Type B pancreatic cell (in vitro differentiated cells): ENCODE measurements at regions not wholly inside any gene's neighbourhood (a gene's known extent, or its start where the extent isn't known, plus 50 kb on each side); places are given as distances from the start of the nearest gene placed in this dataset.

Experiments
- DNase-seq: peaks from one replicate; pipeline ENCODE4 v3.0.0; 2021; ENCODE audit warnings: mixed read lengths; ENCODE audit not compliant: unreplicated experiment; ENCODE audit errors: extremely low spot score
- H3K27ac Mint-ChIP-seq: 2 replicates; pipeline ENCODE4 v1.8.0; 2021; ENCODE audit warnings: mild to moderate bottlenecking, mixed read lengths
- H3K27me3 Mint-ChIP-seq: 2 replicates; pipeline ENCODE4 v1.8.0; 2021; ENCODE audit warnings: mixed read lengths
- H3K36me3 Mint-ChIP-seq: 2 replicates; pipeline ENCODE4 v1.8.0; 2021; ENCODE audit warnings: mixed read lengths
- H3K4me1 Mint-ChIP-seq: one replicate; pipeline ENCODE4 v1.8.0; 2021; ENCODE audit warnings: mixed read lengths; ENCODE audit not compliant: unreplicated experiment
- H3K4me3 Mint-ChIP-seq: 2 replicates; pipeline ENCODE4 v1.8.0; 2021; ENCODE audit warnings: mild to moderate bottlenecking, mixed read lengths
- H3K9me3 Mint-ChIP-seq: 2 replicates; pipeline ENCODE4 v1.8.0; 2021; ENCODE audit warnings: mixed read lengths
- CTCF ChIP-seq: fragments of 200-600 bp; sonication (generic); conservative IDR thresholded peaks from 2 replicates; pipeline ENCODE4 v1.5.0; 2021; ENCODE audit warnings: antibody characterized with exemption, mild to moderate bottlenecking

- DNase-seq: no peak
- Mint-ChIP-seq H3K4me3 (no peak overlapping the region), H3K36me3 (no peaks in the 10 kb centered on the region), H3K27me3 (no peaks in the 10 kb centered on the region), H3K9me3 (no peaks in the 10 kb centered on the region), H3K4me1 (peaks cover 5% of the 10 kb centered on the region), H3K27ac (no peak overlapping the region)
- TF ChIP-seq CTCF: no peak
Measured at GRCh38 chr6:14905201-14905600, 340.7 kb upstream of the JARID2 start.

DNA sequence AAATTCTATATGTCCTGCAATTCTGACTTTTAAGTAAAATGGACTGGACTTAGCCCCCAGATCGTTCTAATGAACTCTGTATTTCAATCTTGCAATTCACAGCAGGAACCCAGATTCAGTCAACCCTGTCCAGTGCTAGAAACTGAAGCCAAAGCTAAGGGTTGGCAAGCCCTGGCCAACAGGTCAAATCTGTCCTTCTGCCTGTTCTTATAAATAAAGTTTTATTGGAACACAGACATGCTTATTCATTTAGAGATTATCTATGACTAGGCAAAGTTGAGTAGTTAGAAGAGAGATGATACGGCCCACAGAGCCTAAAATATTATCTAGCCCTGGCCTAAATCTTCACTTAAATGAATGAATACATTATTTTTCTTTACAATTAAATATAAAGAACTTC is 339.2 kb upstream of the JARID2 start:
- Mint-ChIP-seq H3K27me3 (peaks cover 4% of the 10 kb centered on the region), H3K4me1 (peaks cover 5% of the 10 kb centered on the region), H3K27ac (no peak overlapping the region), H3K36me3 (no peaks in the 10 kb centered on the region), H3K9me3 (no peaks in the 10 kb centered on the region), H3K4me3 (no peak overlapping the region)
- TF ChIP-seq CTCF: no peak
- DNase-seq: no peak

DNA sequence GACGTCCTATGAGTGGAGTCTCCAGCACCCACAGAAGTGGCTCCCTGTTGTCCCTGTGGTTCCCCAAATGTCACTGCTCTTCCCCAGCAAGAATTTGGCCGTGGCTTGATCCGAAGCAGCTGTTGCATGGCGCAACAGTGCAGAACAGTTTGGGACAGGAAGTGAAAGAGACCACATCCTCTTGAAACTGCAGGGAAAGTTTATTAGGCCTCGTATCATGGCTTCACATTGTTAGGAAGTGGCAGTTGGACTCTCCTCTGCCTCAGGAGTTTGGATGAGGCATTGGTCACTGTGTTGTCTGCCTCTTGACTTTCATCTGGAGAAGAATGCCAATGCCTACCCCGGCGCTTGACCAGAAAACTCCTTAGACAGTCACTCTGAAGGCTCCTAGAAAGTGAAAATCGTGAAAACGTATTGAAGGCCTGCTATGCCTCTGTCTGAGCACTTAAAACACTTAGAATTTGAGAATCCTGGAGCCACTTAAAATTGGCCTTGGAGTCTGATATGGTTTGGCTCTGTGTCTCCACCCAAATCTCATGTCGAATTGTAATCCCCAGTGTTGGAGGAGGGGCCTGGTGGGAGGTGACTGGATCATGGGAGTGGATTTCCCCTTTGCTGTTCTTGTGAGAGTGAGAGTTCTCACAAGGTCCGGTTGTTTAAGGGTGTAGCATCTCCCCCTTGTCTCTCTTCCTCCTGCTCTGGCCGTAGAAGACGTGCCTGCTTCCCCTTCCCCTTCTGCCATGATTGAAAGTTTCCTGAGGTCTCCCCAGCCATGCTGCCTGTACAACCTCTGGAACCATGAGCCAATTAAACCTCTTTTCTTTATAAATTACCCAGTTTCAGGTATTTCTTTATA is 334.9 kb upstream of the JARID2 start:
- no peak for DNase-seq
- TF ChIP-seq CTCF: no peak
- no peak overlapping the region for H3K27ac Mint-ChIP-seq
- H3K4me1 Mint-ChIP-seq: no peaks in the 10 kb centered on the region
- H3K36me3 Mint-ChIP-seq: no peaks in the 10 kb centered on the region
- H3K27me3 Mint-ChIP-seq: peaks cover 4% of the 10 kb centered on the region
- H3K9me3 Mint-ChIP-seq: peaks cover 4% of the 10 kb centered on the region
- no peak overlapping the region for H3K4me3 Mint-ChIP-seq

DNA sequence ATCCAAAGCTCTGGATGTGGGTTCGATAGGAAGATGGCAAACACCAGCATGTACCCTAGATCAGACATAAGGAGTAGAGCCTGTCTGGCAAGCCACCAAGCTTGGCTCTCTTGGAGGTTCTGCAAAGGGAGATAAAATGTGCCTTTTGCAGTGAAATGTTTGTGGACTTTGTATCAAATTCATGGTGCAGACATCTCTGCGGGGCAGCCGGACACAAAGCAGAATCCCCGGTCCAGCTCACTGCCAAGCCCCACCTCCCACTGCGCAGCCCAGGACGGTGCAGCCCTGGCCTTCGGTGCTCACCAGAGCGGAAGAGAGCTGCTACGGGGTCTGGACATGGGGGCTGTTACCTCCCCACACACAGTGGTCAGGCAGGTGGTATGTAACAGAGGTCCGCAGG is 333.6 kb upstream of the JARID2 start:
- H3K9me3 Mint-ChIP-seq: peaks cover 4% of the 10 kb centered on the region
- no peak for DNase-seq
- no peak overlapping the region for H3K27ac Mint-ChIP-seq
- no peaks in the 10 kb centered on the region for H3K36me3 Mint-ChIP-seq
- H3K27me3 Mint-ChIP-seq: peaks cover 4% of the 10 kb centered on the region
- H3K4me3 Mint-ChIP-seq: no peak overlapping the region
- no peak for TF ChIP-seq CTCF
- H3K4me1 Mint-ChIP-seq: peaks cover 5% of the 10 kb centered on the region

GRCh38 chr6:14912706-14913105 is 333.2 kb upstream of the JARID2 start:
- Mint-ChIP-seq H3K36me3 (no peaks in the 10 kb centered on the region), H3K27ac (no peak overlapping the region), H3K4me1 (peaks cover 7% of the 10 kb centered on the region), H3K9me3 (peaks cover 4% of the 10 kb centered on the region), H3K4me3 (no peak overlapping the region), H3K27me3 (peaks cover 4% of the 10 kb centered on the region)
- TF ChIP-seq CTCF: no peak
- DNase-seq: no peak
